Adrenal gland (tissue), 5 donors: ENCODE measurements at regions not wholly inside any gene's neighbourhood (a gene's known extent, or its start where the extent isn't known, plus 50 kb on each side); places are given as distances from the start of the nearest gene placed in this dataset.

Experiments used
- POLR2A ChIP-seq, 2 donors: fragments of 450-650 bp; IDR thresholded peaks; one replicate each; pipeline ENCODE4 v1.6.1; 2017; ENCODE audit warnings: antibody characterized with exemption in 2 of 2, mild to moderate bottlenecking in 2 of 2, moderate library complexity in 1 of 2
- TF ChIP-seq, protein P1 (sequence below), 6 experiments: fragments of 450-650 bp in 4 of 6; fragments of 200-600 bp in 2 of 6; sonication (generic) in 1 of 6; IDR thresholded peaks; 1 replicate in 5 of 6; 2 replicates in 1 of 6; pipeline versions ENCODE4 v1.5.1 to v1.8.0; 2016 to 2021; ENCODE audit warnings: antibody characterized with exemption in 6 of 6, mild to moderate bottlenecking in 2 of 6, moderate library complexity in 1 of 6
- donor health status: DM: no; HTN: no; CAD: no.

DNA sequence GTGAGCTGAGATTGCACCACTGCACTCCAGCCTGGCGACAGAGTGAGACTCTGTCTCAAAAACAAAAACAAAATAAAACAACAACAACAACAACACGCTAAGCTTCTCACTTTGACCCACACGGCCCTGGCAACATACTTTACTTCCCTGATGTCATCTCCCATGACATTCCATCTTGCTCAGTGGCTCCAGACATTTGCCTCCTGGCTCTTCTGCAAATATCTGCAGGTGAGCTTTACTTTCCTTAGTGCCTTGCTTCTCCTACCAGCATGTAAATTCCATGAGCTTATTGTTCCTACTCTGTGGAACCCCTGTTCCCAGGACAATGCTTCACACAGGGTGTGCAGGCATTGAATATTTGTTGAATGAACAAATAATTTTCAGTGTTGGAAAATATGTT lies 205.6 kb upstream of the TMTC4 start:
- TF ChIP-seq POLR2A (IDR thresholded peaks at IDR 0.05): no peak
- TF ChIP-seq, protein P1, sequence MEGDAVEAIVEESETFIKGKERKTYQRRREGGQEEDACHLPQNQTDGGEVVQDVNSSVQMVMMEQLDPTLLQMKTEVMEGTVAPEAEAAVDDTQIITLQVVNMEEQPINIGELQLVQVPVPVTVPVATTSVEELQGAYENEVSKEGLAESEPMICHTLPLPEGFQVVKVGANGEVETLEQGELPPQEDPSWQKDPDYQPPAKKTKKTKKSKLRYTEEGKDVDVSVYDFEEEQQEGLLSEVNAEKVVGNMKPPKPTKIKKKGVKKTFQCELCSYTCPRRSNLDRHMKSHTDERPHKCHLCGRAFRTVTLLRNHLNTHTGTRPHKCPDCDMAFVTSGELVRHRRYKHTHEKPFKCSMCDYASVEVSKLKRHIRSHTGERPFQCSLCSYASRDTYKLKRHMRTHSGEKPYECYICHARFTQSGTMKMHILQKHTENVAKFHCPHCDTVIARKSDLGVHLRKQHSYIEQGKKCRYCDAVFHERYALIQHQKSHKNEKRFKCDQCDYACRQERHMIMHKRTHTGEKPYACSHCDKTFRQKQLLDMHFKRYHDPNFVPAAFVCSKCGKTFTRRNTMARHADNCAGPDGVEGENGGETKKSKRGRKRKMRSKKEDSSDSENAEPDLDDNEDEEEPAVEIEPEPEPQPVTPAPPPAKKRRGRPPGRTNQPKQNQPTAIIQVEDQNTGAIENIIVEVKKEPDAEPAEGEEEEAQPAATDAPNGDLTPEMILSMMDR (IDR thresholded peaks at IDR 0.05): no peak
